ENCODE measurements at regions not wholly inside any gene's neighbourhood (a gene's known extent, or its start where the extent isn't known, plus 50 kb on each side); places are given as distances from the start of the nearest gene placed in this dataset.

GRCh38 chr11:123253911-123254310 lies 58.9 kb upstream of the CLMP start:
- TF ChIP-seq CTCF (conservative IDR thresholded peaks at IDR 0.05; ENCODE audit: low read length): no peak
- TF ChIP-seq EZH2phosphoT487 (IDR thresholded peaks at IDR 0.05; ENCODE audit: borderline replicate concordance): no peak

Data from Loucy (cell line).